Naive thymus-derived CD4-positive, alpha-beta T cell (primary cell): ENCODE measurements at regions not wholly inside any gene's neighbourhood (a gene's known extent, or its start where the extent isn't known, plus 50 kb on each side); places are given as distances from the start of the nearest gene placed in this dataset.

Experiments
- ATAC-seq: fragments of 150-1000 bp; cut with Tn5 transposase; 2 replicates; pipeline ENCODE4 v1.10.0; 2021; ENCODE audit warnings: mild to moderate bottlenecking, moderate library complexity
- CTCF ChIA-PET: fragments of 350-600 bp; sonication (Branson Sonifier 250); formaldehyde crosslinking; loops from one replicate; lab custom pipeline; 2021; ENCODE audit warnings: antibody characterized with exemption; lab: Charles Lee
- POLR2A ChIA-PET: fragments of 350-600 bp; sonication (Branson Sonifier 250); formaldehyde crosslinking; loops from one replicate; lab custom pipeline; 2021; ENCODE audit warnings: antibody characterized with exemption, inconsistent platforms; lab: Charles Lee
- DNase-seq, 9 donors: peaks; one replicate each; pipeline versions ENCODE4 v3.0.0 to v3.0.0-alpha.2; 2020 to 2022; ENCODE audit warnings: mixed read lengths in 1 of 9
- H3K27ac ChIP-seq: one replicate; pipeline ENCODE4 v1.7.0; 2013; ENCODE audit warnings: mild to moderate bottlenecking, low read depth, low read length, moderate library complexity
- H3K27me3 ChIP-seq, 2 donors: one replicate each; pipeline ENCODE4 v1.7.0; 2013; ENCODE audit warnings: low read length in 2 of 2, mild to moderate bottlenecking in 2 of 2, moderate library complexity in 2 of 2; ENCODE audit not compliant: control insufficient read depth in 2 of 2, insufficient read depth in 2 of 2
- H3K36me3 ChIP-seq, 3 experiments: 1 replicate in 2 of 3; 2 replicates in 1 of 3; pipeline ENCODE4 v1.7.0; 2013; ENCODE audit warnings: low read length in 3 of 3, mild to moderate bottlenecking in 3 of 3, moderate library complexity in 1 of 3; ENCODE audit not compliant: insufficient read depth in 3 of 3, control insufficient read depth in 2 of 3
- H3K4me1 ChIP-seq, 2 donors: one replicate each; pipeline ENCODE4 v1.7.0; 2013; ENCODE audit warnings: low read length in 2 of 2, mild to moderate bottlenecking in 2 of 2, moderate library complexity in 1 of 2; ENCODE audit not compliant: control insufficient read depth in 2 of 2, insufficient read depth in 2 of 2
- H3K4me3 ChIP-seq: 2 replicates; pipeline ENCODE4 v1.7.0; 2013; ENCODE audit warnings: mild to moderate bottlenecking, low read length
- H3K9me3 ChIP-seq, 3 experiments: 1 replicate in 2 of 3; 2 replicates in 1 of 3; pipeline ENCODE4 v1.7.0; 2013; ENCODE audit warnings: low read length in 3 of 3; ENCODE audit not compliant: control insufficient read depth in 2 of 3
- H3K27ac Mint-ChIP-seq, 9 donors: one replicate each; pipeline ENCODE4 v1.8.0; 2020 to 2022; ENCODE audit warnings: mixed read lengths in 9 of 9, mild to moderate bottlenecking in 8 of 9, moderate library complexity in 5 of 9, inconsistent platforms in 2 of 9
- H3K27me3 Mint-ChIP-seq, 5 donors: one replicate each; pipeline ENCODE4 v1.8.0; 2021 to 2022; ENCODE audit warnings: mixed read lengths in 5 of 5, mild to moderate bottlenecking in 1 of 5
- H3K36me3 Mint-ChIP-seq, 5 donors: one replicate each; pipeline ENCODE4 v1.8.0; 2020 to 2022; ENCODE audit warnings: mixed read lengths in 5 of 5, mild to moderate bottlenecking in 3 of 5, inconsistent platforms in 1 of 5
- H3K4me1 Mint-ChIP-seq, 7 donors: one replicate each; pipeline ENCODE4 v1.8.0; 2020 to 2022; ENCODE audit warnings: mixed read lengths in 7 of 7, mild to moderate bottlenecking in 3 of 7, inconsistent platforms in 1 of 7
- H3K4me3 Mint-ChIP-seq, 10 donors: one replicate each; pipeline ENCODE4 v1.8.0; 2020 to 2022; ENCODE audit warnings: mild to moderate bottlenecking in 10 of 10, mixed read lengths in 10 of 10, moderate library complexity in 6 of 10, inconsistent platforms in 2 of 10
- H3K9me3 Mint-ChIP-seq, 11 donors: one replicate each; pipeline ENCODE4 v1.8.0; 2020 to 2022; ENCODE audit warnings: mixed read lengths in 11 of 11, mild to moderate bottlenecking in 4 of 11, inconsistent platforms in 1 of 11, moderate library complexity in 1 of 11
- intact Hi-C, 2 donors: fragments of 100-400 bp; cut with micrococcal nuclease; formaldehyde crosslinking; loops; one replicate each; pipeline ENCODE4 v1.15.1; 2023

DNA sequence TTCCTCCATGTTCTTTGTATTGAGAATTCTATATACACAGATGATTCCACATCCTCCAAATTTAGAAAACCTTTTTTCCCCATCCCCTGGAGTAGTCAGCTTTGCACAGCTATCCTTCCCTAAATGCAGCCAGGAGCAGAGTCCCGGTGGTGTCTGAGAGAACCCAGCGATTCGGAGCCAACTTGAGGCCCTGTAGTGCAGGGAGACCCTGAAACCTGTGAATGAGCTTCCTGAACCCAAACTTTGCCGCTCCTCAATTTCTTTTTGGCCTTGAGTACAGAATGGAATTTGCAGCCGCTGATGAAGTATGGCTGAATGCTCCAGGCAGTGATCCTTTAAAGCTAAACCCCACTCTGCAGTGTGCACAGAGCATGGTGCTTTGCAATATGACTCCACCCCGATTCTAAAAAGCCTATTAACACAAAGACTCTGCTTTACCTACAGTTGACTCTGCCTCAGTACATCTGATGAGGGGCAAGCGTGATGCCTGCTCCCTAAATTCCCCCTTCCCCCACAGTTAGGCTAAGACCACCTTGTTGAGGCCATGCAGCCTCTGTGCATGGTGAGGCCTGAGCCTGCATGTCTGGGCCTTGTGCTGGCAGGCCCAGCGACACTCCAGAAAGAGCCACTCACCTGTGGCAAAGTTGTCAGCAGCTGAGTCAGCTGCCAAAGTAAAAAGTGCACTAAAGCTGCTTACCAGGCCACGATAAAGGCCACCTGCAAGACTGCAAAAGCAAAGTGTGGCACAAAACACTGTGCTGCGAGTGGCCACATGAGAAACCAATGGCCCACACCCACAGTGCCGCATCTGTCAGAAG, 82.1 kb downstream of the PLEKHG1 start:
- Histone ChIP-seq H3K4me1 (no peaks in the 10 kb centered on the region), H3K36me3 (no peaks in the 10 kb centered on the region), H3K27me3 (no peaks in the 10 kb centered on the region), H3K4me3 (no peak overlapping the region), H3K9me3 (no peaks in the 10 kb centered on the region), H3K27ac (no peak overlapping the region)
- ATAC-seq = no peak
- no peak for DNase-seq
- intact Hi-C loops = no loop called here
- H3K4me3 Mint-ChIP-seq = no peak overlapping the region
- peaks cover 0 to 7% (median 0%) of the 10 kb centered on the region in 11 donors for H3K9me3 Mint-ChIP-seq
- H3K27ac Mint-ChIP-seq = no peak overlapping the region
- POLR2A ChIA-PET = no interaction called here
- H3K4me1 Mint-ChIP-seq = no peaks in the 10 kb centered on the region
- peaks cover 2 to 34% (median 7%) of the 10 kb centered on the region in 5 donors for H3K27me3 Mint-ChIP-seq
- CTCF ChIA-PET = interaction anchor here (0.5 kb wide), 1 partner anchor 97 kb away, joined by 3 read pairs; no protein-coding TSS in a partner anchor
- no peaks in the 10 kb centered on the region for H3K36me3 Mint-ChIP-seq

DNA sequence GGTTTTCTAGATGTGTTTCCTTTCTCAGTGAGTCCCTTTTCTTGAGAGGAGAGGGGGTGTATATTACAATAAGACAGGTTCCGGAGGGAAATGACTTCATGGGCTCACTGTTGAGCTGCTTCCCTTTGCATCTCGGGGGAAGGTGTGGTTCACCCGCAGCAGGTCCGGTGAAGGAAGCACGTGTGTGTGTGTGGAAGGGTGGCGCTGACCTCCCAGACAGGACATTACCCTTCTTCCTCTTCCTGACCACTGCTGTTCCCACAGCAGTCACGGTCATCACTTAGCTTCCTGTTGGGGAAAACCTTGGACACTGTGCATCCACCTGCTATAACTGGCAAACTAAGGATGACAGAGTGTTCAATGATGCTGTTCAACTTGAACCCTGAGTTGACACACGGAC, 83.6 kb downstream of the PLEKHG1 start:
- Mint-ChIP-seq H3K9me3 (no peaks in the 10 kb centered on the region), H3K4me1 (no peaks in the 10 kb centered on the region), H3K27me3 (peaks cover 0 to 26% (median 0%) of the 10 kb centered on the region in 5 donors), H3K36me3 (no peaks in the 10 kb centered on the region), H3K27ac (no peak overlapping the region), H3K4me3 (no peak overlapping the region)
- CTCF ChIA-PET = no interaction called here
- H3K27ac ChIP-seq = no peak overlapping the region
- no peaks in the 10 kb centered on the region for H3K27me3 ChIP-seq
- no peaks in the 10 kb centered on the region for H3K9me3 ChIP-seq
- no peak overlapping the region for H3K4me3 ChIP-seq
- ATAC-seq (peak; percentile 26), DNase-seq (no peak)
- POLR2A ChIA-PET = no interaction called here
- intact Hi-C loops = no loop called here
- H3K4me1 ChIP-seq = no peaks in the 10 kb centered on the region
- no peaks in the 10 kb centered on the region for H3K36me3 ChIP-seq

DNA sequence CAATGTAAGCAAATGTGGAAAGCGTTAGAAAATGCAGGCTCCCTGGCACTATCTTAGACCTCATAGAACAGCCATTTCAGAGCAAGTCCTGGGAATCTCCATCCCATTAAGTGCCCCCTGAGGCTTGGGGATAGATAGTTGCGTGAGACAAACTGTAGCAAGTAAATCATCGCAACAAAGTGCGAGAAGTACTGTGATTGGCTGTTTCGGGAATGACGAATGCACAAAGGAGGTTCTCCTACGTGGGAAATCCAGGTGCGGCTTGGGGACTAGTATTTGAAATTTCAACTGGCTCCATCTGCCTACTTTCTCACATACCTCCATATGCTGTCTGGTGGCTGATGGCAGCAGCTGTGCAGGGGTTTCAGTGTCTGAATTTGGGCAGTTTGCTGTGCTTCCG, 84.5 kb downstream of the PLEKHG1 start:
- DNase-seq = no peak
- no peak overlapping the region for H3K4me3 ChIP-seq

DNA sequence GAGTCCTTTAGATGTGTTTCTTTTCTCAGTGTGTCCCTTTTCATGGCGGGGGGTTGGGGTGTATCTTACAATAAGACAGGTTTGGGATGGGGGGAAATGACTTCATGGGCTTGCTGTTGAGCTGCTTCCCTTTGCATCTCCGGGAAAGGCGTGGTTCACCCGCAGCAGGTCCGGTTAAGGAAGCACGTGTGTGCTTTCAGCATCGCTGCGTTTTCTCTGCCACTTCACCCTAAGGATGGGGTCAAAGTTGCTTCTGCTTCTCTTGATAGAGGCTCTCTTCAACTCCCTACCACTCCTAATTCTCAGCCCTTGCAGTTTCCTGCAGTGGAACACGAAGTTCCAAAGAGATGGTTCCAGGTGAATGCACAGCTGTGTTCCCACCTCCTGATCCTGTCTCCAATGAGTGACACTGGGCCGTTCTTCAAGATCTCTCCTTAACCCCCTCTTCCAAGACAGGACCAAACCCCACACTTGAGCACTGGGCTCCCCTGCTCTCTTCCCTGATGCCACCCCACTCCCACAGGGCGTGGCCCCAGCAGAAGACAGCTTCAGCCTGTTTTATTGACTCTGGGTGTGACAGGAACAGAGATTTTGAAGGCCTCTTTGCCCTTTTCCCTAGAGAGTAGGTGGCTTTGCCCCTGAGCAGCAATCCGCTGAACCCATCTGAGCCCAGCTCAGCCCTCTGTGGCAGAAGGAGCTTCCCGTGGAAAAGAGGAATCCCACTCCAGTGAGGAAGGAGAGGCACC, 85.2 kb downstream of the PLEKHG1 start:
- ChIA-PET POLR2A (no interaction called here), CTCF (no interaction called here)
- Histone ChIP-seq H3K4me1 (no peaks in the 10 kb centered on the region), H3K27me3 (no peaks in the 10 kb centered on the region), H3K27ac (no peak overlapping the region), H3K36me3 (no peaks in the 10 kb centered on the region), H3K9me3 (no peaks in the 10 kb centered on the region), H3K4me3 (no peak overlapping the region)
- ATAC-seq = no peak
- Mint-ChIP-seq H3K4me3 (no peak overlapping the region), H3K4me1 (no peaks in the 10 kb centered on the region), H3K36me3 (no peaks in the 10 kb centered on the region), H3K27me3 (peaks cover 0 to 21% (median 2%) of the 10 kb centered on the region in 5 donors), H3K27ac (no peak overlapping the region), H3K9me3 (no peaks in the 10 kb centered on the region)
- no peak for DNase-seq
- intact Hi-C loops = no loop called here

More for the DNA sequence above, 84.5 kb downstream of the PLEKHG1 start:
- Mint-ChIP-seq H3K27ac (no peak overlapping the region), H3K27me3 (peaks cover 0 to 26% (median 2%) of the 10 kb centered on the region in 5 donors), H3K9me3 (no peaks in the 10 kb centered on the region), H3K4me1 (no peaks in the 10 kb centered on the region), H3K4me3 (no peak overlapping the region), H3K36me3 (no peaks in the 10 kb centered on the region)
- Histone ChIP-seq H3K27me3 (no peaks in the 10 kb centered on the region), H3K4me1 (no peaks in the 10 kb centered on the region), H3K27ac (no peak overlapping the region), H3K36me3 (no peaks in the 10 kb centered on the region), H3K9me3 (no peaks in the 10 kb centered on the region)
- CTCF ChIA-PET = no interaction called here
- intact Hi-C loops = no loop called here
- ATAC-seq = no peak
- POLR2A ChIA-PET = no interaction called here

DNA sequence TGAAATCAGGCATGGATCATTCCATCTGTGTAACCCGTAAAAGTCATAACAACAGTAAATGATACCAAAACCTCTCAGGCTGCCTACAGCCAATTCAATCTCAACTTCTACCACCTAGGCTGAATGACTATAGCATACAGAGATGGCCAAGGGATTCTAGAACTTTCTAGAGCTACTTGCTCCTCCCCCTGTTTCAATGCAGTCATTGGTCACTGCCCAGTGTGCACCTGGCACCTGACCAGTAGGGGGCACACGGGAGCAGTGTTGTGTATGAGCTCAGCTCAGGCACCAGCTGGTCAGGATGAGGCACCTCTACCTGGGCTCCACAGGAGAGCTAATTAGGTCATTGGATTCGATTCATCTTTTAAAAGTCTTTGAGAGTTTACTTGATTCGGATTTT, 86.2 kb downstream of the PLEKHG1 start:
- Histone ChIP-seq H3K4me3 (no peak overlapping the region), H3K9me3 (no peaks in the 10 kb centered on the region), H3K36me3 (no peaks in the 10 kb centered on the region), H3K27ac (no peak overlapping the region), H3K4me1 (no peaks in the 10 kb centered on the region), H3K27me3 (no peaks in the 10 kb centered on the region)
- no peaks in the 10 kb centered on the region for H3K36me3 Mint-ChIP-seq
- peak in 3 of 9 donors; percentile 7 to 36 (median 20) for DNase-seq
- ChIA-PET CTCF (no interaction called here), POLR2A (no interaction called here)
- ATAC-seq = peak; percentile 63
- intact Hi-C loops = loop anchor here (1.0 kb wide), 1 partner anchor 129 kb away; no protein-coding TSS in a partner anchor
- H3K9me3 Mint-ChIP-seq = no peaks in the 10 kb centered on the region
- peaks cover 0 to 12% (median 5%) of the 10 kb centered on the region in 5 donors for H3K27me3 Mint-ChIP-seq
- no peak overlapping the region for H3K27ac Mint-ChIP-seq
- H3K4me3 Mint-ChIP-seq = no peak overlapping the region
- no peaks in the 10 kb centered on the region for H3K4me1 Mint-ChIP-seq

DNA sequence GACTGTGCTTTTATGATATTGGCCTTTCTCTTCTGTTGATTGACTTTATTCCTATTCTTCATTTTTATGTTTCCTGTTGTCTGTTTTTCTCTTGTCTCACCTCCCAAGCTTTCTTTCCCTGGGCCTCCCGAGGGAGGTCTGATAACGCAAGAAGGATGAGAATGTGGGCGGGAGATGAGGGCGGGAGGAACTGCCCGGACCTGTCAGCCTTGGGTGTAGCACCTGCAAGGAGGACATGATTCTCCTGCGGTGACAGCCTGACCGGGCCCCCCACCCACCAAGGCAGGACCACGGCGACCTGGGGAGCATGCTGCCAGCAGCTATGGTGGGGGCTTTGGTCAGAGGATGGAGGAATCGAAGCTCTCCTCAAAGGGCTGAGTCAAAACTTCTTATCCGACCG, 86.9 kb downstream of the PLEKHG1 start:
- intact Hi-C loops = loop anchor here (1.0 kb wide), 1 partner anchor 129 kb away; no protein-coding TSS in a partner anchor
- Mint-ChIP-seq H3K36me3 (no peaks in the 10 kb centered on the region), H3K4me1 (no peaks in the 10 kb centered on the region), H3K9me3 (no peaks in the 10 kb centered on the region), H3K4me3 (no peak overlapping the region), H3K27ac (no peak overlapping the region), H3K27me3 (peaks cover 0 to 12% (median 5%) of the 10 kb centered on the region in 5 donors)
- Histone ChIP-seq H3K36me3 (no peaks in the 10 kb centered on the region), H3K9me3 (no peaks in the 10 kb centered on the region), H3K27ac (no peak overlapping the region), H3K4me1 (no peaks in the 10 kb centered on the region), H3K27me3 (no peaks in the 10 kb centered on the region), H3K4me3 (no peak overlapping the region)
- ChIA-PET POLR2A (no interaction called here), CTCF (no interaction called here)
- ATAC-seq (no peak), DNase-seq (no peak)
